ENCODE measurements at regions not wholly inside any gene's neighbourhood (a gene's known extent, or its start where the extent isn't known, plus 50 kb on each side); places are given as distances from the start of the nearest gene placed in this dataset.
"Not testable (repeated sequence)": the region's sequence is repeated elsewhere in the genome, so short reads cannot be mapped to it uniquely, and the experiment has no call there.

- no peak overlapping the region for H3K4me3 ChIP-seq (ENCODE audit: low read depth, low read length)
- no peak for TF ChIP-seq CTCF (IDR thresholded peaks at IDR 0.05; ENCODE audit: borderline replicate concordance, insufficient read depth, low read depth, low read length)
Measured at GRCh38 chr18:4541588-4541987, 86.5 kb upstream of the DLGAP1 start.

DNA sequence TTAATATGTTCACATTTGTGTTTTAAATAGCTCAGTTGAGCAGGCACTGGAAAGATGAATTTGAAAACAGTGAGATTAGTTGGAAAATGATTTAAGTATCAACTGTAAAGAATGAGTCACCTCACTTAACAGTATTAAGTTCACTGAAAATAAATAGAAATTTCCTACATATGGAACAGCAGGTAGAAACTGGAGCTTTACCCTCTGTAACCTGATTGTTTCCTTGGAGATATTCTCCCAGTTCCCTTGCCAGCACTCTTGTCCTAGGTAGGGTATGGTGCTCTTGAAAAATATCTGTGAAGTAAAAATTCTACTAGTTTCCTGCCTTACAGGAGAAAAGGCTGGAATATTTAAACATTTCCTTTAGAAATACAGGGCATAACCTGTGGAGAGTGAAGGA is 81.3 kb upstream of the DLGAP1 start:
- H3K4me3 ChIP-seq (ENCODE audit: low read depth, low read length): no peak overlapping the region
- TF ChIP-seq CTCF (IDR thresholded peaks at IDR 0.05; ENCODE audit: borderline replicate concordance, insufficient read depth, low read depth, low read length): no peak

GRCh38 chr18:4528405-4528804 is 73.3 kb upstream of the DLGAP1 start:
- H3K4me3 ChIP-seq (ENCODE audit: low read depth, low read length): no peak overlapping the region
- TF ChIP-seq CTCF (IDR thresholded peaks at IDR 0.05; ENCODE audit: borderline replicate concordance, insufficient read depth, low read depth, low read length): no peak

DNA sequence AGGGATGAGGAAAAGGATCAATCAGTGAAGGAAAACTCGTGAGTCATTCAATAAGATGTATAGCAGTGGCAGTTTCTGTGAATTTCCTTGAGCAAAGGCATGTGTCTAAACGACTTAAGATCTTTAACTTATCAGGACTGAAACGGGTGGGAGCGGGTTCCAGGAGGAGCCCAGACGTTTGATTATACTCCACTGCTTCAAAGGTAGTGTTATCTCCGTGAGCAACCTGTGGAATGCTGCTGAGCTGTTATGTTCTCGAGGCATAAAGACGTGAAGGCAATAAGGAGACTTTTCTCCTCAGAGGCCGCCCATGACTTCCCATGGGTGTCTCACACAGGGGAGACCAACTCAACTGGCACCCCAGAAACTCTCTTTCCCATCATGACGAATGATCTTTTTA is 72.7 kb upstream of the DLGAP1 start:
- H3K4me3 ChIP-seq (ENCODE audit: low read depth, low read length): not testable (repeated sequence)

DNA sequence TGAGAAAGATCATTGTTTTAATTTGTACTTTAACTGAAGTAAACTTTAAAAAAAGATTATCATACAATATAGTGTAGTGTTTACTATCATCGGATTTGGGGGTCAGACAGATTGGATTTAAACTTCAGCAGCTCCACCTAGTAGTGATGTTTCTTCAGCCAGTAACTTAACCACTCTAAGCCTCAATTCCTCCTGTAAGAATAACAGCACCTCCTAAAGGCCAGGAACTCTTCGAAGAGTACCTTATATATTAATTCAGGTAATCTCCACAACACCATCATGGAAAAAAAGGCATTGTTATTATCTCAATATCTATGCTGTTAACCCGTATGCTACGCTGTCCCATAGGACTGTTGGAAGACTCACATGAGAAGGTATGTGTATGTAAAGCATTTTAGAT is 69.0 kb upstream of the DLGAP1 start:
- no peak for TF ChIP-seq CTCF (IDR thresholded peaks at IDR 0.05; ENCODE audit: borderline replicate concordance, insufficient read depth, low read depth, low read length)

GRCh38 chr18:4511166-4511565 is 56.1 kb upstream of the DLGAP1 start:
- no peak overlapping the region for H3K4me3 ChIP-seq (ENCODE audit: low read depth, low read length)
- TF ChIP-seq CTCF (IDR thresholded peaks at IDR 0.05; ENCODE audit: borderline replicate concordance, insufficient read depth, low read depth, low read length): no peak

More for the DNA sequence above, 69.0 kb upstream of the DLGAP1 start:
- no peak overlapping the region for H3K4me3 ChIP-seq (ENCODE audit: low read depth, low read length)

DNA sequence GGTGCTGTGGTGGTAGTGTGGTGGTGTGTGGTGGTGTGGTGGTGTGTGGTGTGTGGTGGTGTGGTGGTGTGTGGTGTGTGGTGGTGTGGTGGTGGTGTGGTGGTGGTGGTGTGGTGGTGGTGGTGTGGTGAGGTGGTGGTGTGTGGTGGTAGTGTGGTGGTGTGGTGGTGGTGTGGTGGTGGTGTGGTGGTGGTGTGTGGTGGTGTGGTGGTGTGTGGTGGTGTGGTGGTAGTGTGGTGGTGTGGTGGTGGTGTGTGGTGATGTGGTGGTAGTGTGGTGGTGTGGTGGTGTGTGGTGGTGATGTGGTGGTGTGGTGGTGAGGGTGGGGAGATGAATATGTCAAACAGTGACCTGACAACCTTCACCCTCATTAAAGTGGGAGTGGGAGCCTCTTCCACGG is 55.6 kb upstream of the DLGAP1 start:
- no peak for TF ChIP-seq CTCF (IDR thresholded peaks at IDR 0.05; ENCODE audit: borderline replicate concordance, insufficient read depth, low read depth, low read length)
- H3K4me3 ChIP-seq (ENCODE audit: low read depth, low read length): no peak overlapping the region

- no peak overlapping the region for H3K4me3 ChIP-seq (ENCODE audit: low read depth, low read length)
- no peak for TF ChIP-seq CTCF (IDR thresholded peaks at IDR 0.05; ENCODE audit: borderline replicate concordance, insufficient read depth, low read depth, low read length)
Measured at GRCh38 chr18:4510160-4510559, 55.1 kb upstream of the DLGAP1 start.

All from GM12875 (cell line).